ENCODE measurements at regions not wholly inside any gene's neighbourhood (a gene's known extent, or its start where the extent isn't known, plus 50 kb on each side); places are given as distances from the start of the nearest gene placed in this dataset.

DNA sequence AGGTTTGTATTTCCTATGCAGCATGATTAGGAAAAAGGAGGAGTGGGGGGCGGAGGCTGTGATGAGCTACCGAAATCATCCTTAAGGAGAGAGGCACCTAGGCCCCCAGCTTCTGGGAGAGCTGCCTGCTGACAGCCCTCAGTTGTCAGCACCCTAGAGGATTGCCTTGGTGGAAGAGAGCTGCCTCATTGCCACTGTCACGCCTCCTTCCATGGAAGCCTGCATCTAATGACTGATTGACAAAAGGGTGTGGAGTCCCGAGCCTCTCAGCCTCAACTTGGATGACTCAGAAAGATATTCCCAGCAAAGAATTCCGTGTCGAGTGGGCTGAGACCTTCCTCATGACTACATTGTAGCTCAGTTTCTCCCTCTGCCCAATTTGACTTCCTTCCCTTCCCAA is 320.4 kb upstream of the PROK2 start:
- H3K27me3 Mint-ChIP-seq (ENCODE audit: insufficient read depth, low read depth, poor library complexity): peaks cover 11% of the 10 kb centered on the region
- Histone ChIP-seq H3F3A (replicated peaks; ENCODE audit: low read depth) (no peaks in the 10 kb centered on the region), H3K4me3 (no peak overlapping the region), H3K9me2 (ENCODE audit: insufficient read depth) (no peaks in the 10 kb centered on the region), H3K36me3 (ENCODE audit: insufficient read depth) (no peaks in the 10 kb centered on the region), H3K27ac (ENCODE audit: low read depth) (no peak overlapping the region), H3K4me1 (ENCODE audit: insufficient read depth) (0 out of 2 replicates have a peak, but pooled peaks cover 4% of the 10 kb centered on the region), H3K27me3 (ENCODE audit: insufficient read depth) (no peaks in the 10 kb centered on the region), H2AFZ (no peak overlapping the region), H4K20me1 (replicated peaks; ENCODE audit: insufficient read depth) (no peaks in the 10 kb centered on the region), H3K4me2 (no peak overlapping the region), H3K79me2 (replicated peaks; ENCODE audit: insufficient read depth) (no peaks in the 10 kb centered on the region)
- H3K4me3 Mint-ChIP-seq: no peak overlapping the region
- H3K36me3 Mint-ChIP-seq (ENCODE audit: low read depth): no peaks in the 10 kb centered on the region
- ATAC-seq: no peak
- TF ChIP-seq, protein P1, sequence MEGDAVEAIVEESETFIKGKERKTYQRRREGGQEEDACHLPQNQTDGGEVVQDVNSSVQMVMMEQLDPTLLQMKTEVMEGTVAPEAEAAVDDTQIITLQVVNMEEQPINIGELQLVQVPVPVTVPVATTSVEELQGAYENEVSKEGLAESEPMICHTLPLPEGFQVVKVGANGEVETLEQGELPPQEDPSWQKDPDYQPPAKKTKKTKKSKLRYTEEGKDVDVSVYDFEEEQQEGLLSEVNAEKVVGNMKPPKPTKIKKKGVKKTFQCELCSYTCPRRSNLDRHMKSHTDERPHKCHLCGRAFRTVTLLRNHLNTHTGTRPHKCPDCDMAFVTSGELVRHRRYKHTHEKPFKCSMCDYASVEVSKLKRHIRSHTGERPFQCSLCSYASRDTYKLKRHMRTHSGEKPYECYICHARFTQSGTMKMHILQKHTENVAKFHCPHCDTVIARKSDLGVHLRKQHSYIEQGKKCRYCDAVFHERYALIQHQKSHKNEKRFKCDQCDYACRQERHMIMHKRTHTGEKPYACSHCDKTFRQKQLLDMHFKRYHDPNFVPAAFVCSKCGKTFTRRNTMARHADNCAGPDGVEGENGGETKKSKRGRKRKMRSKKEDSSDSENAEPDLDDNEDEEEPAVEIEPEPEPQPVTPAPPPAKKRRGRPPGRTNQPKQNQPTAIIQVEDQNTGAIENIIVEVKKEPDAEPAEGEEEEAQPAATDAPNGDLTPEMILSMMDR (conservative IDR thresholded peaks at IDR 0.05; ENCODE audit: low read depth in 2 of 2): no peak
- TF ChIP-seq, protein P2, sequence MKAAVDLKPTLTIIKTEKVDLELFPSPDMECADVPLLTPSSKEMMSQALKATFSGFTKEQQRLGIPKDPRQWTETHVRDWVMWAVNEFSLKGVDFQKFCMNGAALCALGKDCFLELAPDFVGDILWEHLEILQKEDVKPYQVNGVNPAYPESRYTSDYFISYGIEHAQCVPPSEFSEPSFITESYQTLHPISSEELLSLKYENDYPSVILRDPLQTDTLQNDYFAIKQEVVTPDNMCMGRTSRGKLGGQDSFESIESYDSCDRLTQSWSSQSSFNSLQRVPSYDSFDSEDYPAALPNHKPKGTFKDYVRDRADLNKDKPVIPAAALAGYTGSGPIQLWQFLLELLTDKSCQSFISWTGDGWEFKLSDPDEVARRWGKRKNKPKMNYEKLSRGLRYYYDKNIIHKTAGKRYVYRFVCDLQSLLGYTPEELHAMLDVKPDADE (IDR thresholded peaks at IDR 0.05): no peak
- TF ChIP-seq, protein P3, sequence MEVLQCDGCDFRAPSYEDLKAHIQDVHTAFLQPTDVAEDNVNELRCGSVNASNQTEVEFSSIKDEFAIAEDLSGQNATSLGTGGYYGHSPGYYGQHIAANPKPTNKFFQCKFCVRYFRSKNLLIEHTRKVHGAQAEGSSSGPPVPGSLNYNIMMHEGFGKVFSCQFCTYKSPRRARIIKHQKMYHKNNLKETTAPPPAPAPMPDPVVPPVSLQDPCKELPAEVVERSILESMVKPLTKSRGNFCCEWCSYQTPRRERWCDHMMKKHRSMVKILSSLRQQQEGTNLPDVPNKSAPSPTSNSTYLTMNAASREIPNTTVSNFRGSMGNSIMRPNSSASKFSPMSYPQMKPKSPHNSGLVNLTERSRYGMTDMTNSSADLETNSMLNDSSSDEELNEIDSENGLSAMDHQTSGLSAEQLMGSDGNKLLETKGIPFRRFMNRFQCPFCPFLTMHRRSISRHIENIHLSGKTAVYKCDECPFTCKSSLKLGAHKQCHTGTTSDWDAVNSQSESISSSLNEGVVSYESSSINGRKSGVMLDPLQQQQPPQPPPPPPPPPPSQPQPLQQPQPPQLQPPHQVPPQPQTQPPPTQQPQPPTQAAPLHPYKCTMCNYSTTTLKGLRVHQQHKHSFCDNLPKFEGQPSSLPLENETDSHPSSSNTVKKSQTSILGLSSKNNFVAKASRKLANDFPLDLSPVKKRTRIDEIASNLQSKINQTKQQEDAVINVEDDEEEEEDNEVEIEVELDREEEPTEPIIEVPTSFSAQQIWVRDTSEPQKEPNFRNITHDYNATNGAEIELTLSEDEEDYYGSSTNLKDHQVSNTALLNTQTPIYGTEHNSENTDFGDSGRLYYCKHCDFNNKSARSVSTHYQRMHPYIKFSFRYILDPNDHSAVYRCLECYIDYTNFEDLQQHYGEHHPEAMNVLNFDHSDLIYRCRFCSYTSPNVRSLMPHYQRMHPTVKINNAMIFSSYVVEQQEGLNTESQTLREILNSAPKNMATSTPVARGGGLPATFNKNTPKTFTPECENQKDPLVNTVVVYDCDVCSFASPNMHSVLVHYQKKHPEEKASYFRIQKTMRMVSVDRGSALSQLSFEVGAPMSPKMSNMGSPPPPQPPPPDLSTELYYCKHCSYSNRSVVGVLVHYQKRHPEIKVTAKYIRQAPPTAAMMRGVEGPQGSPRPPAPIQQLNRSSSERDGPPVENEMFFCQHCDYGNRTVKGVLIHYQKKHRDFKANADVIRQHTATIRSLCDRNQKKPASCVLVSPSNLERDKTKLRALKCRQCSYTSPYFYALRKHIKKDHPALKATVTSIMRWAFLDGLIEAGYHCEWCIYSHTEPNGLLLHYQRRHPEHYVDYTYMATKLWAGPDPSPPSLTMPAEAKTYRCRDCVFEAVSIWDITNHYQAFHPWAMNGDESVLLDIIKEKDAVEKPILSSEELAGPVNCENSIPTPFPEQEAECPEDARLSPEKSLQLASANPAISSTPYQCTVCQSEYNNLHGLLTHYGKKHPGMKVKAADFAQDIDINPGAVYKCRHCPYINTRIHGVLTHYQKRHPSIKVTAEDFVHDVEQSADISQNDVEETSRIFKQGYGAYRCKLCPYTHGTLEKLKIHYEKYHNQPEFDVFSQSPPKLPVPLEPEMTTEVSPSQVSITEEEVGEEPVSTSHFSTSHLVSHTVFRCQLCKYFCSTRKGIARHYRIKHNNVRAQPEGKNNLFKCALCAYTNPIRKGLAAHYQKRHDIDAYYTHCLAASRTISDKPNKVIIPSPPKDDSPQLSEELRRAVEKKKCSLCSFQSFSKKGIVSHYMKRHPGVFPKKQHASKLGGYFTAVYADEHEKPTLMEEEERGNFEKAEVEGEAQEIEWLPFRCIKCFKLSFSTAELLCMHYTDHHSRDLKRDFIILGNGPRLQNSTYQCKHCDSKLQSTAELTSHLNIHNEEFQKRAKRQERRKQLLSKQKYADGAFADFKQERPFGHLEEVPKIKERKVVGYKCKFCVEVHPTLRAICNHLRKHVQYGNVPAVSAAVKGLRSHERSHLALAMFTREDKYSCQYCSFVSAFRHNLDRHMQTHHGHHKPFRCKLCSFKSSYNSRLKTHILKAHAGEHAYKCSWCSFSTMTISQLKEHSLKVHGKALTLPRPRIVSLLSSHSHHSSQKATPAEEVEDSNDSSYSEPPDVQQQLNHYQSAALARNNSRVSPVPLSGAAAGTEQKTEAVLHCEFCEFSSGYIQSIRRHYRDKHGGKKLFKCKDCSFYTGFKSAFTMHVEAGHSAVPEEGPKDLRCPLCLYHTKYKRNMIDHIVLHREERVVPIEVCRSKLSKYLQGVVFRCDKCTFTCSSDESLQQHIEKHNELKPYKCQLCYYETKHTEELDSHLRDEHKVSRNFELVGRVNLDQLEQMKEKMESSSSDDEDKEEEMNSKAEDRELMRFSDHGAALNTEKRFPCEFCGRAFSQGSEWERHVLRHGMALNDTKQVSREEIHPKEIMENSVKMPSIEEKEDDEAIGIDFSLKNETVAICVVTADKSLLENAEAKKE (CRISPR knock-in tag; IDR thresholded peaks at IDR 0.05): no peak
- no peak for TF ChIP-seq JUNB (IDR thresholded peaks at IDR 0.05; ENCODE audit: unreplicated experiment)
- TF ChIP-seq, protein P4, sequence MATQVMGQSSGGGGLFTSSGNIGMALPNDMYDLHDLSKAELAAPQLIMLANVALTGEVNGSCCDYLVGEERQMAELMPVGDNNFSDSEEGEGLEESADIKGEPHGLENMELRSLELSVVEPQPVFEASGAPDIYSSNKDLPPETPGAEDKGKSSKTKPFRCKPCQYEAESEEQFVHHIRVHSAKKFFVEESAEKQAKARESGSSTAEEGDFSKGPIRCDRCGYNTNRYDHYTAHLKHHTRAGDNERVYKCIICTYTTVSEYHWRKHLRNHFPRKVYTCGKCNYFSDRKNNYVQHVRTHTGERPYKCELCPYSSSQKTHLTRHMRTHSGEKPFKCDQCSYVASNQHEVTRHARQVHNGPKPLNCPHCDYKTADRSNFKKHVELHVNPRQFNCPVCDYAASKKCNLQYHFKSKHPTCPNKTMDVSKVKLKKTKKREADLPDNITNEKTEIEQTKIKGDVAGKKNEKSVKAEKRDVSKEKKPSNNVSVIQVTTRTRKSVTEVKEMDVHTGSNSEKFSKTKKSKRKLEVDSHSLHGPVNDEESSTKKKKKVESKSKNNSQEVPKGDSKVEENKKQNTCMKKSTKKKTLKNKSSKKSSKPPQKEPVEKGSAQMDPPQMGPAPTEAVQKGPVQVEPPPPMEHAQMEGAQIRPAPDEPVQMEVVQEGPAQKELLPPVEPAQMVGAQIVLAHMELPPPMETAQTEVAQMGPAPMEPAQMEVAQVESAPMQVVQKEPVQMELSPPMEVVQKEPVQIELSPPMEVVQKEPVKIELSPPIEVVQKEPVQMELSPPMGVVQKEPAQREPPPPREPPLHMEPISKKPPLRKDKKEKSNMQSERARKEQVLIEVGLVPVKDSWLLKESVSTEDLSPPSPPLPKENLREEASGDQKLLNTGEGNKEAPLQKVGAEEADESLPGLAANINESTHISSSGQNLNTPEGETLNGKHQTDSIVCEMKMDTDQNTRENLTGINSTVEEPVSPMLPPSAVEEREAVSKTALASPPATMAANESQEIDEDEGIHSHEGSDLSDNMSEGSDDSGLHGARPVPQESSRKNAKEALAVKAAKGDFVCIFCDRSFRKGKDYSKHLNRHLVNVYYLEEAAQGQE (IDR thresholded peaks at IDR 0.05; ENCODE audit: unreplicated experiment): no peak
- TF ChIP-seq EZH2 (IDR thresholded peaks at IDR 0.05; ENCODE audit: low read depth, unreplicated experiment): no peak
- no peak for TF ChIP-seq EZH2phosphoT487 (IDR thresholded peaks at IDR 0.05; ENCODE audit: unreplicated experiment)
- TF ChIP-seq POLR2AphosphoS5 (IDR thresholded peaks at IDR 0.05; ENCODE audit: low read depth): no peak
- TF ChIP-seq NANOG (IDR thresholded peaks at IDR 0.05; ENCODE audit: borderline replicate concordance): no peak
- TF ChIP-seq CREB1 (CRISPR knock-in tag; IDR thresholded peaks at IDR 0.05; ENCODE audit: low read depth): no peak
- no peak for TF ChIP-seq STAT1 (IDR thresholded peaks at IDR 0.05; ENCODE audit: unreplicated experiment)
- no peak for TF ChIP-seq ZNF114 (CRISPR knock-in tag; IDR thresholded peaks at IDR 0.05)
- TF ChIP-seq ZNF331 (CRISPR knock-in tag; IDR thresholded peaks at IDR 0.05; ENCODE audit: low read depth): no peak
- no peak overlapping the region for H3K27ac Mint-ChIP-seq
- no peak for DNase-seq (ENCODE audit: low spot score)
- peaks cover 7% of the 10 kb centered on the region; the same call in 2 of the 3 replicates for H3K4me1 Mint-ChIP-seq
- H3K9me3 Mint-ChIP-seq: no peaks in the 10 kb centered on the region
